Fibroblast of lung (primary cell): ENCODE measurements at regions not wholly inside any gene's neighbourhood (a gene's known extent, or its start where the extent isn't known, plus 50 kb on each side); places are given as distances from the start of the nearest gene placed in this dataset.

Experiments used
- EZH2 ChIP-seq: IDR thresholded peaks from 2 replicates; pipeline ENCODE4 v1.5.1; 2012; ENCODE audit warnings: low read length, control low read depth, mild to moderate bottlenecking; ENCODE audit errors: missing control alignments
- TF ChIP-seq, protein P1 (sequence below), 2 donors: IDR thresholded peaks in 1 of 2; conservative IDR thresholded peaks in 1 of 2; 1 replicate in 1 of 2; 2 replicates in 1 of 2; pipeline ENCODE4 v1.5.1; 2011 to 2012; ENCODE audit warnings: low read length in 2 of 2, control low read depth in 1 of 2, inconsistent platforms in 1 of 2, low read depth in 1 of 2, mild to moderate bottlenecking in 1 of 2

DNA sequence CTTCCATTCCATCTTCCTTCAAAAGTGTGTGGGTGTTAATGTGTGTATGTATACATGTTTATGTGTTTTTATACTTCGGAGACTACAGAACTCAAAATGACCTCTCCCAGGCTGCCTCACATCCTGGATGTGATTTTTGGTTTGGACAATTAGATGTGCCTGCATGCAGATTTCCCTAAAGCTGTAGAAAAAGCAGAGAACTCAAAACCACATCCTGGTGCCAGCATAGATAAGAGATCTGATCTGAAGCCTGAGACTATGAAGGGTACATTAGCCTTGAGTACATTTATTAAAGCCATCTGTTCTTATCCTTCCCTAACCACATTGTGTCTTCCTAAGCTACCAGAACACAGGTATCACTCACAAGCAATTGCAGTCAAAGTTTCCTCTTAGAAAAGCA, 319.4 kb upstream of the RASGRP1 start:
- TF ChIP-seq, protein P1, sequence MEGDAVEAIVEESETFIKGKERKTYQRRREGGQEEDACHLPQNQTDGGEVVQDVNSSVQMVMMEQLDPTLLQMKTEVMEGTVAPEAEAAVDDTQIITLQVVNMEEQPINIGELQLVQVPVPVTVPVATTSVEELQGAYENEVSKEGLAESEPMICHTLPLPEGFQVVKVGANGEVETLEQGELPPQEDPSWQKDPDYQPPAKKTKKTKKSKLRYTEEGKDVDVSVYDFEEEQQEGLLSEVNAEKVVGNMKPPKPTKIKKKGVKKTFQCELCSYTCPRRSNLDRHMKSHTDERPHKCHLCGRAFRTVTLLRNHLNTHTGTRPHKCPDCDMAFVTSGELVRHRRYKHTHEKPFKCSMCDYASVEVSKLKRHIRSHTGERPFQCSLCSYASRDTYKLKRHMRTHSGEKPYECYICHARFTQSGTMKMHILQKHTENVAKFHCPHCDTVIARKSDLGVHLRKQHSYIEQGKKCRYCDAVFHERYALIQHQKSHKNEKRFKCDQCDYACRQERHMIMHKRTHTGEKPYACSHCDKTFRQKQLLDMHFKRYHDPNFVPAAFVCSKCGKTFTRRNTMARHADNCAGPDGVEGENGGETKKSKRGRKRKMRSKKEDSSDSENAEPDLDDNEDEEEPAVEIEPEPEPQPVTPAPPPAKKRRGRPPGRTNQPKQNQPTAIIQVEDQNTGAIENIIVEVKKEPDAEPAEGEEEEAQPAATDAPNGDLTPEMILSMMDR (conservative IDR thresholded peaks at IDR 0.05 in 1 of 2, IDR thresholded peaks at IDR 0.05 in 1 of 2; ENCODE audit: low read depth in 1 of 2, low read length in 2 of 2), result no peak
- TF ChIP-seq EZH2, result no peak
